HL-60 (cell line): ENCODE measurements at regions not wholly inside any gene's neighbourhood (a gene's known extent, or its start where the extent isn't known, plus 50 kb on each side); places are given as distances from the start of the nearest gene placed in this dataset.

Experiments
- CTCF ChIP-seq: IDR thresholded peaks from one replicate; pipeline ENCODE4 v1.5.1; 2011; ENCODE audit warnings: low read length, control low read depth, inconsistent platforms; ENCODE audit not compliant: insufficient read depth
- POLR2AphosphoS5 ChIP-seq: IDR thresholded peaks from 2 replicates; pipeline ENCODE4 v1.6.1; 2012; ENCODE audit warnings: low read depth

DNA sequence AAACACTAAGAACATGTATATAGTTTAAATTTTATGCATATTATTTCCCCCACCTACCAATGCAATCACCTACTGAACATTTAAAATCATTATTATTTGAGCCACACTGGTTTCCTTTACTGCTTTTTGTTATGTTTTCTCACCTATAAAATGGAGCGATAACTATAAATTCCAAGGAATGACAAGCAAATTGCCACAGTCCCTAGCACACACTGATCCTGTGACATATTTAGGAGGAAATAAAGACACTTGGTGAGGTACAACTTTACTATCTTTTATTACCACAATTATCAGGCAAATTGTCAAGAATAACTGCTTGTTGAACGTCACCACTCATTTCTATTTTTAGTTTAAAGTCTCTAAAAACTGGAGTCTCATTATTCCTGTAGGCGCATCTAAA is 1693.6 kb downstream of the EFNA5 start:
- no peak for TF ChIP-seq CTCF
- no peak for TF ChIP-seq POLR2AphosphoS5
